ENCODE measurements at regions not wholly inside any gene's neighbourhood (a gene's known extent, or its start where the extent isn't known, plus 50 kb on each side); places are given as distances from the start of the nearest gene placed in this dataset.
"Not testable (repeated sequence)": the region's sequence is repeated elsewhere in the genome, so short reads cannot be mapped to it uniquely, and the experiment has no call there.

DNA sequence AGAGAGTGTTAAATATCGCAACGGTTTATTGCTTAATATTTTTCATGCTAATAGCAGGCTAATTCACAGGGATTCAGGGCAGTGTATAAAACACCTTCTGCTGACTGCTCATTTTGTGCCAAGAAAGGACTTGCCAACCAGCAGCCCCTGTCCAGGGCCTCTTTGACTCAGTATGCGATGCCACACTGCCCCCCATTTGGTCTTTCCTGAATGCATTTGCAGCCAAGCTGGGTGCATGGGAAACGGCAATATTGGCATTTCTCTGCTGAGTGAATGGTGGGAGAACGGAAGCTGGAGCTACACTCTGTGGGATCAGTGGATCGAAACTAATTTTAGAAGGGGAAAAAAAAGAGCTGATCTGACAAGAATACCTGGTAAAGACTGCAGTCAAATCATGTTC lies 152.9 kb upstream of the C16orf82 start:
- DNase-seq, result no peak

GRCh38 chr16:26930786-26931581 lies 135.7 kb upstream of the C16orf82 start:
- DNase-seq, result no peak

DNA sequence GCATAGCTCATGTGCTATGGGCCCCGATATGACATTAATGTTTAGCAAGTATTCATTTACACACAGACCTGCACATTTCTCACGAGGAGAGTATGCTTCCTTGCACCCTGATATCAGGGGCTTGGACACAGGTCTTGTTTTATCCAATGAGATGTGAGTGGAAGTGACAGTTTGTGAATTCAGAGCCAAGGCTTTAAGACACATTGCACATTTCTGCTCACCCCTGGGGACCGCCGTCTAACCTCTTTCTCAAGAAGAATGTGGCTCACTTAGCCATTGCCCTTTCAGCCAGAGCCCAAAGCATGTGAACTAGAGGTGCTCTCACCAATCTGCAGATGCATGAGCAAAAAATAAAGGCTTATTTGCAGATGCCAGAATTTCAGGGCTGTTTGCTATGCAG lies 116.1 kb upstream of the C16orf82 start:
- DNase-seq, result no peak

DNA sequence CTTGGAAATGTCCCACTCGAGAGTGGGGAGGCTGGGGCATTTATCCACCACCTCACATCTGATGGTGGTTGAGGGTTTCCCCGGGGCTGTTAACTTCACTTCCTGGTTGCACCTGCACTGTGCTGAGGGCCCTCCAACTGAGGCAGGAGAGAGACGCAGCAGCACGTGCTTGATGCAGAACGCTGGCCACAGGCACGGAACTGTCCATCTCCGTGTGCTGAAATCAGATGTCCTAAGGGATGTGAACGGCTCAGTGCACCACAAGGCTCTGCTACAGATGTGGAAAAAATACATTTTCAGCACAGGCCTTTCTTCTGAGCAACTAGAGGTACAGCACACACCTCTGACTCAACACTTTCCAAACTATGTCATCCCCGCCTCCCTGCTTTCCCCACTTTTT lies 114.8 kb upstream of the C16orf82 start:
- no peak for DNase-seq

- DNase-seq, result no peak
These were observed 114.3 kb upstream of the C16orf82 start for GRCh38 chr16:26952411-26952810.

GRCh38 chr16:26957283-26957859 lies 109.4 kb upstream of the C16orf82 start:
- DNase-seq, result no peak

- DNase-seq, result no peak
These were observed 107.2 kb upstream of the C16orf82 start for GRCh38 chr16:26959416-26960009.

- no peak for DNase-seq
These were observed 105.3 kb upstream of the C16orf82 start for GRCh38 chr16:26961459-26961858.

DNA sequence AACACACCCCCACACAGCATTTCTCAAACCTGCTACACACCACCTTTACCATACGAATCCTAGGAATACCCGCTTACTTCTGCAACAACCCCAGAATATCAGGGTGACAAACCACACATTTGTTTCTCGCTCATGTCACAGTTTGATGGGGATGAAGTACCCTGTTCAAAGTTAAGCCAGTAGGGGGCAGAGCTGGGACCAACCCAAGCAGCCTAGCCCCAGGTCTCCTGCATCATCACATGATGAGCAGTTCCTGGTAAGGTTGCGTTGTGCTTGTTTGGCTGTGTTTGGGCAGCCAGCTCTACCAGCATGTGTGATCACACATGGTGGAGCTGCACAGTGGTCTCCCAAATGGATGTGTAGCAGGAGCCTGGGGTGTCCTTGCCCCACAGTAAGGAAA lies 103.6 kb upstream of the C16orf82 start:
- no peak for DNase-seq

DNA sequence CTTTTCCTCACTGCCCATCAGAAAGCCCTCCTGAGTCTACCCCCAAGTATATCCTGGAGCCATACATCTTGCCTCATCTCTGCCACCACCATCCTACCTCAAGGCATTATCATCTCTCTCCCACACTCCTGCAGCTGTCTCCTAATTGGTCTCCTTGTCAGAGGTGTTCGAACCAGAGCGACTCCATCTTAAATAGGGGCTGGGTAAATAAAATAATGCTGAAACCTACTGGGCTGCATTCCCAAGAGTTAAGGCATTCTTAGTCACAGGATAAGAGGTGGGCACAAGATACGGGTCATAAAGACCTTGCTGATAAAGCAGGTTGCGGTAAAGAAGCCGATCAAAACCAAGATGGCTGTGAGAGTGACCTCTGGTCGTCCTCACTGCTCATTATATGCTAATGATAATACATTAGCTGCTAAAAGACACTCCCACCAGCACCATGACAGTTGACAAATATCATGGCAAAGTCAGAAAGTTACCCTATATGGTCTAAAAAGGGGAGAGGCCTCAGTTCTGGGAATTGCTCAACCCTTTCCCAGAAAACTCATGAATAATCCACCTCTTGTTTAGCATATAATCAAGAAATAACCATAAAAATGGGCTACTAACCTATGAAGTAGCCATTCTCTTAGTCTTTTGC lies 97.0 kb upstream of the C16orf82 start:
- DNase-seq, result no peak

- DNase-seq, result no peak
These were observed 96.4 kb upstream of the C16orf82 start for GRCh38 chr16:26970292-26970691.

DNA sequence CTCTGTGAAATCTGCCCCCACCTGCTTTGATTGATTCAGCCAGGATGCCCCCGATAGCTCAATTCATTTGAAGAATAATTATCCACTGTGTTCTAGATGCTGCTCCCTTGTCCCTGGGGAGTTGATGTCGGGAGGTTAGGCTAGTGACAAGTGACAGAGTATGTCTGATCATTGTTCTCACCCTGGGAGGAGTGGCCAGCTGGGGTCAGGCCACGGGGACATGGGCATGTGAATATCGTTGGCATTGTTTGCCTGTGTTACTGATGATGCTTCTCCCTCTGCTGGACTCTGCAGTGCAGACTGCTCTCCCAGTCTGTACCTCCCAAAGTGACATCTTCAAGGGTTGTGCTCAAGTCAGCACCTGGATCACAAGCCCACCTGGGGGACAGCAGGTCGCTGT lies 89.9 kb upstream of the C16orf82 start:
- no peak for DNase-seq

GRCh38 chr16:26981266-26981938 lies 85.3 kb upstream of the C16orf82 start:
- DNase-seq, result no peak

DNA sequence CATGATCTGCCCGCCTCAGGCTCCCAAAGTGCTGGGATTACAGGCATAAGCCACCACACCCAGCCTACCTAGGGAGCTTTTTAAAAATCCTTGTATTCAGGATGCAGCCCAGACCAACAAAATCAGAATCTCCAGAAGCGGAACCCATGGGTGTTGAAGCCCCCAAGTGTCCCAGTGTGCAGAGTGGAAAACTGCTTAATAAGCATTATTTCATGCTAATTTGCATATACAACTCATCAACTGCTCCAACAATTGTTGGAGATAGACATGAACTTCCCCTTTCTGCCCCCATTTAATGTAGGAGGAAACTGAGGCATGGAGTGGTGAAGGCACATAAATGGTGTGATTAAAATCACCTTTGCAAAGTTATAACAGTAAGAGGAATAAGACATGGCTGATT lies 84.3 kb upstream of the C16orf82 start:
- no peak for DNase-seq

GRCh38 chr16:26983426-26983825 lies 83.3 kb upstream of the C16orf82 start:
- no peak for DNase-seq

DNA sequence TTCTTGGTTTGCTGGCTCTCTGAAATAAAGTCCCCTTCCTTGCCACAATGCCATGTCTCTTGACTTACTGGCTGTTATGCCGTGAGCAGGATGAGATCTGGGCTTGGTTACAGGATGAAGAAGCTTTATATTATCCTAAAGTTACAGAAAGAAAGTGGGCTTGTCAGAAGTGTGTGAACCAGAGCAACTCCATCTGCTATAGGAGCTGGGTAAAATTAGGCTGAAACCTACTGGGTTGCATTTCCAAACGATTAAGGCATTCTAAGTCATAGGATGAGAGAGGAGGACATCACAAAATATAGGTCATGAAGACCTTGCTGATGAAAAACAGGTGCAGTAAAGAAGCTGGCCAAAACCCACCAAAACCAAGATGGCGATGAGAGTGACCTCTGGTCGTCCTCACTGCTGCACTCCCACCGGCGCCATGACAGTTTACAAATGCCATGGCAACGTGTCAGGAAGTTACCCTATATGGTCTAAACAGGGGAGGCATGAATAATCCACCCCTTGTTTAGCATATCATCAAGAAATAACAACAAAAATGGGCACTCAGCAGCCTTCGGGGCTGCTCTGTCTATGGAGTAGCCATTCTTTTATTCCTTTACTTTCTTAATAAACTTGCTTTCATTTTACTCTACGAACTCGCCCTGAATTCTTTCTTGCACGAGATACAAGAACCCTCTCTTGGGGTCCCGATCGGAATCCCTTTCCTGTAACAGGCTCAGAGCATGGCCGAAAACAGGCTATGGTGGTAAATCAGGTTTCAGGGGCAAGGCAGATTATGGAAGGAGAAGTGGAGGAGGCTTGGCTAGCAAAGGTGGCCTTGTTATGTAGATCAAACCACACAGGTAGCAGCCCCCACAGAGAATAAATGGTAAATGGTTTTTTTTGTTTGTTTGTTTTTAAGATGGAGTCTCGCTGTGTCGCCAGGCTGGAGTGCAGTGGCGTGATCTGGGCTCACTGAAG lies 81.3 kb upstream of the C16orf82 start:
- DNase-seq, result no peak

- no peak for DNase-seq
These were observed 79.1 kb upstream of the C16orf82 start for GRCh38 chr16:26987597-26988010.

- no peak for DNase-seq
These were observed 78.5 kb upstream of the C16orf82 start for GRCh38 chr16:26988186-26988585.

DNA sequence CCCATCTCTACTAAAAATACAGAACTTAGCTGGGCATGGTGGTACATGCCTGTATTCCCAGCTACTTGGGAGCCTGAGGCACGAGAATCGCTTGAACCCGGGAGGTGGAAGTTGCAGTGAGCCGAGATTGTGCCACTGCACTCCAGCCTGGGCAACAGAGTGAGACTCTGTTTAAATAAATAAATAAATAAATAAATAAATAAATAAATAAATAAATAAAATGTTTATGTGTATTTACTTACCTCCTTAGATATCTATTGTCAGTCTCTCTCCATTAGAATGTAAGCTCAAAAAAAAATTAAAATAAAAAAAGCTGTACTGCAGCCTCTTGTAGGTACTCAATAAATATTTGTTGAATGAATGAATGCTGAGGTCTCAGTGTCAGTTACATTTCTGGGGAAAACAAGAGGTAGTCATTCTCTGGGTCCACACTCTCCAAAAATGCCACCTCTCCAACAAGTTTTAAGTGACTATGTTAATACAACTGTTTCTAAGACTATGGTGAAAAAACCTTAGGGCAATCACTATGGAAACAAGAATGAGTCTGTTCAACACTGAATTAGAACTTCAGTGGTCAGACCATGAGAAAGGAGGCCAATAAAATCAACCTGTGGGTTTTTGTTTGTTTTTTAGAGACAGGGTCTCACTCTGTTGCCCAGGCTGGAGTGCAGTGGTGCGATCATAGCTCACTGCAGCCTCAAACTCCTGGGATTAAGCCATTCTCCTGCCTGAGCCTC lies 76.2 kb upstream of the C16orf82 start:
- not testable (repeated sequence) for DNase-seq

- no peak for DNase-seq
These were observed 73.9 kb upstream of the C16orf82 start for GRCh38 chr16:26992666-26993349.

DNA sequence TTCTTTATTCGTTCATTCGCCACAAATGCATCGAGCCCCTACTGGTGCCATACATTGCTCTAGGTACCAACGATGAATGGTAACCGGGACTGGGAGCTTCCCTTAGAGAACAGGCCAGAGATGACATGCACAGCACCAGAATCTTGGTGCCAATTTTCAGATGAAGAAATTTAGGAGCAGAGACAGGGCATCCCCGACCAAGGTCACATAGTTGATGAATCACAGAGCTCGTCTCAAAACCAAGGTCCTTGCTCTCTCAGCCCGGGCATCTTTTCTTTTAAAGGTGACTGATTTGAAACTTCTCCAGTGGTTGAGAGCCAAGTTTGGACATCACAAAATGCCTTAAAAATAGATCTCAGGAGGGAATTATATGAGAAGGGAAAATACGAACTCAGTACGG lies 73.2 kb upstream of the C16orf82 start:
- DNase-seq, result no peak

Data from NCI-H524 (cell line).